Thyroid gland (tissue), 4 donors: ENCODE measurements at regions not wholly inside any gene's neighbourhood (a gene's known extent, or its start where the extent isn't known, plus 50 kb on each side); places are given as distances from the start of the nearest gene placed in this dataset.
"Not testable (repeated sequence)": the region's sequence is repeated elsewhere in the genome, so short reads cannot be mapped to it uniquely, and the experiment has no call there.

ENCODE experiments used
- CTCF ChIP-seq, 6 experiments: fragments of 200-600 bp in 3 of 6; fragments of 450-650 bp in 3 of 6; sonication (generic) in 3 of 6; IDR thresholded peaks; one replicate each; pipeline ENCODE4 v1.5.1; 2016 to 2019; ENCODE audit warnings: antibody characterized with exemption in 6 of 6, mild to moderate bottlenecking in 2 of 6, inconsistent platforms in 1 of 6, moderate library complexity in 1 of 6
- POLR2A ChIP-seq, 2 donors: fragments of 450-650 bp; IDR thresholded peaks; one replicate each; pipeline ENCODE4 v1.6.1; 2017; ENCODE audit warnings: antibody characterized with exemption in 2 of 2, mild to moderate bottlenecking in 2 of 2, moderate library complexity in 1 of 2

- TF ChIP-seq CTCF, POLR2A (IDR thresholded peaks at IDR 0.05): not testable (repeated sequence)
Measured at GRCh38 chr12:67049199-67049598, 220.0 kb upstream of the CAND1 start.
